ENCODE measurements at regions not wholly inside any gene's neighbourhood (a gene's known extent, or its start where the extent isn't known, plus 50 kb on each side); places are given as distances from the start of the nearest gene placed in this dataset.
"Not testable (repeated sequence)": the region's sequence is repeated elsewhere in the genome, so short reads cannot be mapped to it uniquely, and the experiment has no call there.

DNA sequence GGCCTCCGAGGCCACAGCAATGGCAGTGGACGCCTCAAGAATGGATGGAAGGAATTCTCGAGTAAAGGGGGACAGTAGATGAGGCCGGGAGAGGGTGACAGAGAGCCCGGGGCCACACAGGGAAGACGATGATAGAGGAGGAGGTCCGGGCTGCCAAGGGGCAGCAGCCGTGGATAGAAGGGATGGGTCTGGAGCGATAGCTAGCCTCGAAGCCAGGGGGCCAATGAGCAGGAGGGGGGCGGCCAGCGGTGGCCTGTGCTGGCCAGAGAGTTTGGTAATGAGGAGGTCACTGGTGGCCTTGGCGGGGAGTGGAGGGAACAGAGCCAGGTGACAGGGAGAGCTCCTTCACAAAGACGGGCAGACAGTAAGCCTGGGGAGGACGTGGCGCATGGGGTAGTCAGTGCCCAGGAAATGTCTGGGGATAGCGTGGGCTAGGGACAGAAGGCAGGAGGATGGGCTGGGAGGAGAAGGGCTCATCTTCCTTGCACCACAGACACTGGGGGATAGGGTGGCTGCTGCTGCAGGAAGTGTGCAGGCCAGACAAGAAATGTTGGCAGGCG is 87.8 kb upstream of the ASB18 start:
- Histone ChIP-seq H3K9me3 (ENCODE audit: control insufficient read depth in 2 of 2, low read length in 2 of 2) (no peaks in the 10 kb centered on the region), H3K27ac (ENCODE audit: insufficient read depth, low read length, poor library complexity, severe bottlenecking) (no peak overlapping the region), H3K27me3 (ENCODE audit: control insufficient read depth, insufficient read depth, low read length) (no peaks in the 10 kb centered on the region), H3K4me1 (ENCODE audit: control insufficient read depth, insufficient read depth, low read length, poor library complexity, severe bottlenecking) (no peaks in the 10 kb centered on the region), H3K36me3 (ENCODE audit: control insufficient read depth, insufficient read depth, low read length) (no peaks in the 10 kb centered on the region), H3K4me3 (ENCODE audit: low read depth, low read length) (no peak overlapping the region)
- Mint-ChIP-seq H3K4me3 (no peak overlapping the region), H3K36me3 (no peaks in the 10 kb centered on the region), H3K27me3 (peaks cover 25% of the 10 kb centered on the region), H3K27ac (no peak overlapping the region), H3K9me3 (no peaks in the 10 kb centered on the region), H3K4me1 (peaks cover 0 to 6% (median 4%) of the 10 kb centered on the region in 4 donors)
- ATAC-seq (ENCODE audit: low read depth in 2 of 2) (no peak), DNase-seq (no peak)

- no peaks in the 10 kb centered on the region for H3K4me1 ChIP-seq (ENCODE audit: control insufficient read depth, insufficient read depth, low read length, poor library complexity, severe bottlenecking)
- Mint-ChIP-seq H3K27ac (no peak overlapping the region), H3K9me3 (no peaks in the 10 kb centered on the region), H3K4me3 (no peak overlapping the region), H3K4me1 (peaks cover 0 to 6% (median 4%) of the 10 kb centered on the region in 4 donors), H3K27me3 (peaks cover 24% of the 10 kb centered on the region), H3K36me3 (no peaks in the 10 kb centered on the region)
- ATAC-seq (ENCODE audit: low read depth in 2 of 2) (no peak), DNase-seq (peak in 2 of 3 donors; percentile 45 to 48)
- H3K9me3 ChIP-seq (ENCODE audit: control insufficient read depth in 2 of 2, low read length in 2 of 2): no peaks in the 10 kb centered on the region
- H3K36me3 ChIP-seq (ENCODE audit: control insufficient read depth, insufficient read depth, low read length): no peaks in the 10 kb centered on the region
- no peak overlapping the region for H3K4me3 ChIP-seq (ENCODE audit: low read depth, low read length)
- no peaks in the 10 kb centered on the region for H3K27me3 ChIP-seq (ENCODE audit: control insufficient read depth, insufficient read depth, low read length)
- H3K27ac ChIP-seq (ENCODE audit: insufficient read depth, low read length, poor library complexity, severe bottlenecking): no peak overlapping the region
Observed at GRCh38 chr2:236352761-236353593, 88.8 kb upstream of the ASB18 start.

GRCh38 chr2:236353594-236353942 is 89.4 kb upstream of the ASB18 start:
- H3K27ac ChIP-seq (ENCODE audit: insufficient read depth, low read length, poor library complexity, severe bottlenecking): no peak overlapping the region
- no peaks in the 10 kb centered on the region for H3K9me3 ChIP-seq (ENCODE audit: control insufficient read depth in 2 of 2, low read length in 2 of 2)
- Mint-ChIP-seq H3K36me3 (no peaks in the 10 kb centered on the region), H3K9me3 (no peaks in the 10 kb centered on the region), H3K4me1 (peaks cover 0 to 6% (median 4%) of the 10 kb centered on the region in 4 donors), H3K27ac (no peak overlapping the region), H3K4me3 (no peak overlapping the region), H3K27me3 (peaks cover 20% of the 10 kb centered on the region)
- ATAC-seq (ENCODE audit: low read depth in 2 of 2): no peak
- H3K27me3 ChIP-seq (ENCODE audit: control insufficient read depth, insufficient read depth, low read length): no peaks in the 10 kb centered on the region
- DNase-seq: no peak
- no peaks in the 10 kb centered on the region for H3K36me3 ChIP-seq (ENCODE audit: control insufficient read depth, insufficient read depth, low read length)
- no peaks in the 10 kb centered on the region for H3K4me1 ChIP-seq (ENCODE audit: control insufficient read depth, insufficient read depth, low read length, poor library complexity, severe bottlenecking)
- no peak overlapping the region for H3K4me3 ChIP-seq (ENCODE audit: low read depth, low read length)

GRCh38 chr2:236354056-236354940 is 90.1 kb upstream of the ASB18 start:
- Mint-ChIP-seq H3K4me1 (peaks cover 0 to 8% (median 6%) of the 10 kb centered on the region in 4 donors), H3K27ac (peak overlapping the region in 1 of 3 donors; percentile 52), H3K4me3 (no peak overlapping the region), H3K36me3 (no peaks in the 10 kb centered on the region), H3K9me3 (no peaks in the 10 kb centered on the region), H3K27me3 (peaks cover 17% of the 10 kb centered on the region)
- Histone ChIP-seq H3K27ac (ENCODE audit: insufficient read depth, low read length, poor library complexity, severe bottlenecking) (no peak overlapping the region), H3K9me3 (ENCODE audit: control insufficient read depth in 2 of 2, low read length in 2 of 2) (no peaks in the 10 kb centered on the region), H3K4me3 (ENCODE audit: low read depth, low read length) (no peak overlapping the region), H3K27me3 (ENCODE audit: control insufficient read depth, insufficient read depth, low read length) (no peaks in the 10 kb centered on the region), H3K4me1 (ENCODE audit: control insufficient read depth, insufficient read depth, low read length, poor library complexity, severe bottlenecking) (peaks cover 1% of the 10 kb centered on the region), H3K36me3 (ENCODE audit: control insufficient read depth, insufficient read depth, low read length) (no peaks in the 10 kb centered on the region)
- no peak for DNase-seq
- ATAC-seq (ENCODE audit: low read depth in 2 of 2): no peak

DNA sequence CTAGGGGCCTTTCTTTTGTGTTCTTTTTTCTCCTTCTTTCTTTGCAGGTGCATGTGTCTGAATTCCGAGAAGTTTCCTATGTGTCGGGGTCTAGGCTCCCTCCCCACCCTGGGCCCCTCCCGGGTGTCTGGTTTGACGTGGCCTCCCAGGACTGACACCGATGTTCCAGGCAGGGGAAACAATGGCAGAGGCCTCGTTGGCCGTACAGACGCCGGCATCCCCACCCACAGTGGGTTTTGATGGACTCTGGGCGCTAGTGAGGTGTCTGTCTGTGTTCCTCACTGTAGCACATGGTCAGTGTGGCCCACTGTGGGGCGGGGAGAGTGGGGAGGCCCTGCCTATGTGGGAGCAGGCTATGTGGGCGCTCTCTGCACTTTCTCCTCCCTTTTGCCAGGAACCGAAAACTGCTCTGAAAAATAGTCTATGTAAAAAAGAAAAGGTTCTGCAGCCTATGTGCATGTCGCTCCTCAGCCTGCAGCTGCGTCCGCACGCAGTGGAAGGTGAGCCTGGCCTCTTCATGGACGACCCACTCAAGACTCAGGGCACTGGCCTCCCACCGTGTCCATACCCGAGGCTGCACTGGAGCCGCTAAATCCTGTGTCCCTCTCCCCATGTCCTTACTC is 90.9 kb upstream of the ASB18 start:
- Mint-ChIP-seq H3K27ac (peak overlapping the region in 2 of 3 donors; percentile 52 to 53), H3K27me3 (peaks cover 15% of the 10 kb centered on the region), H3K4me1 (peaks cover 0 to 14% (median 10%) of the 10 kb centered on the region in 4 donors), H3K9me3 (no peaks in the 10 kb centered on the region), H3K36me3 (no peaks in the 10 kb centered on the region), H3K4me3 (no peak overlapping the region)
- ATAC-seq (ENCODE audit: low read depth in 2 of 2) (no peak), DNase-seq (no peak)
- H3K4me3 ChIP-seq (ENCODE audit: low read depth, low read length): no peak overlapping the region
- H3K27ac ChIP-seq (ENCODE audit: insufficient read depth, low read length, poor library complexity, severe bottlenecking): no peak overlapping the region
- H3K36me3 ChIP-seq (ENCODE audit: control insufficient read depth, insufficient read depth, low read length): no peaks in the 10 kb centered on the region
- H3K9me3 ChIP-seq (ENCODE audit: control insufficient read depth in 2 of 2, low read length in 2 of 2): no peaks in the 10 kb centered on the region
- H3K27me3 ChIP-seq (ENCODE audit: control insufficient read depth, insufficient read depth, low read length): no peaks in the 10 kb centered on the region
- H3K4me1 ChIP-seq (ENCODE audit: control insufficient read depth, insufficient read depth, low read length, poor library complexity, severe bottlenecking): peaks cover 4% of the 10 kb centered on the region

DNA sequence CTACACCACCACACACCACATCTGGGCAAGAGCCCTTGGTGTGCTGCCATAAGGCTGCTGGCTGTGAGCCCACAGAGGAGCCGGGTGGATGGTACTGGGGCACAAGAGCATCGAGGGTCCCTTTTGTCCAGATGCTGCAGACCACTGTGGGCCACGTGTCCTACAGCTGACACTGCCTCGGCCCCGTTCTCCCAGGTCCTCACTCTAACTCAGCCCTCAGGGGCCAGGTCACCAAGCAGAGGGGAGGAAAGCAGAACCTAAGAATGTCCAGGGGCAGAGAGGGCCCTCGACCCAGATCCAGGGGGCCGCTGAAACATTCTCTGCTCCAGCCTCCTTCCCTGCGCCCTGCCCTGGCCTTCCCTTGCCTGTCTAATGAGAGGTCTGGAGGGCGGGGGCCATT is 91.7 kb upstream of the ASB18 start:
- H3K9me3 Mint-ChIP-seq: no peaks in the 10 kb centered on the region
- Histone ChIP-seq H3K36me3 (ENCODE audit: control insufficient read depth, insufficient read depth, low read length) (no peaks in the 10 kb centered on the region), H3K27me3 (ENCODE audit: control insufficient read depth, insufficient read depth, low read length) (no peaks in the 10 kb centered on the region), H3K4me1 (ENCODE audit: control insufficient read depth, insufficient read depth, low read length, poor library complexity, severe bottlenecking) (peaks cover 4% of the 10 kb centered on the region), H3K9me3 (ENCODE audit: control insufficient read depth in 2 of 2, low read length in 2 of 2) (no peaks in the 10 kb centered on the region), H3K27ac (ENCODE audit: insufficient read depth, low read length, poor library complexity, severe bottlenecking) (no peak overlapping the region), H3K4me3 (ENCODE audit: low read depth, low read length) (no peak overlapping the region)
- H3K27ac Mint-ChIP-seq: peak overlapping the region in 1 of 3 donors; percentile 53
- peaks cover 0 to 14% (median 10%) of the 10 kb centered on the region in 4 donors for H3K4me1 Mint-ChIP-seq
- ATAC-seq (ENCODE audit: low read depth in 2 of 2) (no peak), DNase-seq (no peak)
- no peaks in the 10 kb centered on the region for H3K36me3 Mint-ChIP-seq
- no peak overlapping the region for H3K4me3 Mint-ChIP-seq
- peaks cover 14% of the 10 kb centered on the region for H3K27me3 Mint-ChIP-seq

DNA sequence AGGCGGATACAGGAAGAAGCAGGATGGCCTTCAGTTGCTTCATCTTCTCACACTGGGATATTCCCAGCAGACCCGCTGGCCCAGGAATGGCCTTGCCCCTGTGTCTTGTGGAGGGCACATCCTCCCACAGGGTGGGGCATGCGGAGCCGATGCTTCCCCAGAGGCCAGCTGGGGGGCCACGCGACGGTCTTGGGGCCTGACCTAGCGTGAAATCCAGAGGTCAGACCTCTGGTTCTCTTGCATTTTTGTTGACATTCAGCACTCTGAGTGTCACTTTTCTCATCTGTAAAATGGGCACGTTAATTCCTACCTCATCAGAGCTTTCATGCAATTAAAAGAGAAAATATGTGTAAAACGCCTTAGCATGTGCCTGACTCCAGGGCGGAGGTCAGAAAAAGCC is 92.1 kb upstream of the ASB18 start:
- H3K4me1 ChIP-seq (ENCODE audit: control insufficient read depth, insufficient read depth, low read length, poor library complexity, severe bottlenecking); ATAC-seq (ENCODE audit: low read depth in 2 of 2); H3K9me3 Mint-ChIP-seq; H3K36me3 Mint-ChIP-seq; H3K27ac Mint-ChIP-seq; H3K4me3 Mint-ChIP-seq; H3K36me3 ChIP-seq (ENCODE audit: control insufficient read depth, insufficient read depth, low read length); H3K27me3 ChIP-seq (ENCODE audit: control insufficient read depth, insufficient read depth, low read length); DNase-seq; H3K27ac ChIP-seq (ENCODE audit: insufficient read depth, low read length, poor library complexity, severe bottlenecking); H3K9me3 ChIP-seq (ENCODE audit: control insufficient read depth in 2 of 2, low read length in 2 of 2); H3K27me3 Mint-ChIP-seq; H3K4me3 ChIP-seq (ENCODE audit: low read depth, low read length): not testable (repeated sequence)
- peaks cover 0 to 14% (median 10%) of the 10 kb centered on the region in 4 donors for H3K4me1 Mint-ChIP-seq
